ENCODE measurements at regions not wholly inside any gene's neighbourhood (a gene's known extent, or its start where the extent isn't known, plus 50 kb on each side); places are given as distances from the start of the nearest gene placed in this dataset.

DNA sequence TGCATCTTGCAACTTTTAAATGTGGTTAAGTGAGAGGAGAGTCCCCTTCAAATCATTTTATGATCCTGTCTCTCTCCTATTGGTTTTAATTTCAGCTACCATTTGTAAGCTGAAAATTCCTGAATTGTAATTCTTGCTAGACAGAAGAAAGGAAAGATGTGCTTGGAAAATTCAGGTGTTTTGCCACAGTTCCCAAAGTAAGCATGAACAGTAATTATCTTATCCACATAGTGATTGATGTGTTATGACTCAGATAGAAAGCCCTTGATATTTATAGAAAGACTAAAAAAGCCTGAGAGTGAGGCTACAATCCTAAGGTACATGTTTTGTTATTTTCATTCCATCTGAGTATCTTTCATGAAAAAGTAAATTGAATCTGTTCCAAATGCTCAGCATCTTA, 492.5 kb downstream of the MAT2B start:
- ChIA-PET CTCF (interaction anchor here (0.7 to 1.3 kb wide), 5 partner anchors 8 to 303 kb away, joined by 3 to 4 read pairs (median 3); no protein-coding TSS in a partner anchor), POLR2A (no interaction called here)

DNA sequence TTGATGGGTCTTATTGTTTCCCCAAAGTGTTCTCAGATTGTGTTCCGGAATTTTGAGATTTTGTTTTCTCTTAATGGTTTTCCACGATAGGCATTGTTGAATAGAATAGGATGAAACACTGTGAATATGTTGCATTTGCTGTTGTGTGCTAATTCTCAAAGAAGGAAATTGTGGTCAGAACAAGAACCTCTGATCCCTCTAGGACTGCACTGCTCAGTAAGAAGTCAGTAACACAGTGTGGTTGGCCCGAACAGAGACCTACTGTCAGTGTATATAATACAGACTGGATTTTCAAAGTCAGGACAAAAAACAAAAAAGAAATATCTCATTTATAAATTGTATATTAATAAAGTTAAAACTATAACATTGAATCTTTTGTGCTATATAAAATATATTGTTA, 494.8 kb downstream of the MAT2B start:
- H3K4me1 Mint-ChIP-seq (ENCODE audit: insufficient read depth, unreplicated experiment) = peaks cover 8% of the 10 kb centered on the region
- CTCF ChIA-PET = no interaction called here
- no TSS peak for BruUV-seq (replicated peaks)
- H3K4me3 Mint-ChIP-seq (ENCODE audit: unreplicated experiment) = no peak overlapping the region
- H3K9me3 Mint-ChIP-seq (ENCODE audit: unreplicated experiment) = peaks cover 7% of the 10 kb centered on the region
- H3K27ac Mint-ChIP-seq (ENCODE audit: low read depth, unreplicated experiment) = no peak overlapping the region
- H3K27me3 Mint-ChIP-seq (ENCODE audit: insufficient read depth, unreplicated experiment) = no peaks in the 10 kb centered on the region
- intact Hi-C loops (cut with micrococcal nuclease) = no loop called here
- POLR2A ChIA-PET = no interaction called here
- no peak for DNase-seq (ENCODE audit: unreplicated experiment)
- no peaks in the 10 kb centered on the region for H3K36me3 Mint-ChIP-seq (ENCODE audit: insufficient read depth, unreplicated experiment)
- TF ChIP-seq, protein P1, sequence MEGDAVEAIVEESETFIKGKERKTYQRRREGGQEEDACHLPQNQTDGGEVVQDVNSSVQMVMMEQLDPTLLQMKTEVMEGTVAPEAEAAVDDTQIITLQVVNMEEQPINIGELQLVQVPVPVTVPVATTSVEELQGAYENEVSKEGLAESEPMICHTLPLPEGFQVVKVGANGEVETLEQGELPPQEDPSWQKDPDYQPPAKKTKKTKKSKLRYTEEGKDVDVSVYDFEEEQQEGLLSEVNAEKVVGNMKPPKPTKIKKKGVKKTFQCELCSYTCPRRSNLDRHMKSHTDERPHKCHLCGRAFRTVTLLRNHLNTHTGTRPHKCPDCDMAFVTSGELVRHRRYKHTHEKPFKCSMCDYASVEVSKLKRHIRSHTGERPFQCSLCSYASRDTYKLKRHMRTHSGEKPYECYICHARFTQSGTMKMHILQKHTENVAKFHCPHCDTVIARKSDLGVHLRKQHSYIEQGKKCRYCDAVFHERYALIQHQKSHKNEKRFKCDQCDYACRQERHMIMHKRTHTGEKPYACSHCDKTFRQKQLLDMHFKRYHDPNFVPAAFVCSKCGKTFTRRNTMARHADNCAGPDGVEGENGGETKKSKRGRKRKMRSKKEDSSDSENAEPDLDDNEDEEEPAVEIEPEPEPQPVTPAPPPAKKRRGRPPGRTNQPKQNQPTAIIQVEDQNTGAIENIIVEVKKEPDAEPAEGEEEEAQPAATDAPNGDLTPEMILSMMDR (IDR thresholded peaks at IDR 0.05; ENCODE audit: unreplicated experiment) = no peak

More for the DNA sequence above, 492.5 kb downstream of the MAT2B start:
- no TSS peak for BruUV-seq (replicated peaks)
- Mint-ChIP-seq H3K9me3 (ENCODE audit: unreplicated experiment) (peaks cover 7% of the 10 kb centered on the region), H3K4me3 (ENCODE audit: unreplicated experiment) (no peak overlapping the region), H3K4me1 (ENCODE audit: insufficient read depth, unreplicated experiment) (peaks cover 8% of the 10 kb centered on the region), H3K27ac (ENCODE audit: low read depth, unreplicated experiment) (no peak overlapping the region), H3K36me3 (ENCODE audit: insufficient read depth, unreplicated experiment) (no peaks in the 10 kb centered on the region), H3K27me3 (ENCODE audit: insufficient read depth, unreplicated experiment) (no peaks in the 10 kb centered on the region)
- intact Hi-C loops (cut with micrococcal nuclease) = no loop called here
- DNase-seq (ENCODE audit: unreplicated experiment) = no peak
- TF ChIP-seq, protein P1 (IDR thresholded peaks at IDR 0.05; ENCODE audit: unreplicated experiment) = no peak

DNA sequence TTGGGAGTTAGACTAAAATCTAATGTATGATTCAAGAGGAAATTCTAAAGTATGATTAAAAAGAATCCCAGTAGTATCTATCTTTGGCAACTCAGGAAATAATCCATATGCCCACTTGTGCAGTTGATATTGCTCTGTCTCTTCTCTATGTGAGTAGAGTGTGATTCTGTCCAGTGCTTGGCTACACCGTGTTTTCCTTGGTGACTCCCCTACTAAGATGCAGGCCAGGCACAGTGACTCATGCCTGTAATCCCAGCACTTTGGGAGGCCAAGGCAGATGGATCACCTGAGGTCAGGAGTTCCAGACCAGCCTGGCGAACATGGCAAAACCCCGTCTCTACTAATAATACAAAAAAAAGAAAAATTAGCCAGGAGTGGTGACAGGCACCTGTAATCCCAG, 495.4 kb downstream of the MAT2B start:
- H3K9me3 Mint-ChIP-seq (ENCODE audit: unreplicated experiment) = peaks cover 6% of the 10 kb centered on the region
- no peaks in the 10 kb centered on the region for H3K36me3 Mint-ChIP-seq (ENCODE audit: insufficient read depth, unreplicated experiment)
- H3K4me1 Mint-ChIP-seq (ENCODE audit: insufficient read depth, unreplicated experiment) = peaks cover 8% of the 10 kb centered on the region
- POLR2A ChIA-PET = no interaction called here
- DNase-seq (ENCODE audit: unreplicated experiment) = peak; percentile 22
- no peaks in the 10 kb centered on the region for H3K27me3 Mint-ChIP-seq (ENCODE audit: insufficient read depth, unreplicated experiment)
- CTCF ChIA-PET = no interaction called here
- TF ChIP-seq, protein P1 (IDR thresholded peaks at IDR 0.05; ENCODE audit: unreplicated experiment) = no peak
- H3K27ac Mint-ChIP-seq (ENCODE audit: low read depth, unreplicated experiment) = no peak overlapping the region
- no peak overlapping the region for H3K4me3 Mint-ChIP-seq (ENCODE audit: unreplicated experiment)
- intact Hi-C loops (cut with micrococcal nuclease) = no loop called here
- BruUV-seq (replicated peaks) = no TSS peak

DNA sequence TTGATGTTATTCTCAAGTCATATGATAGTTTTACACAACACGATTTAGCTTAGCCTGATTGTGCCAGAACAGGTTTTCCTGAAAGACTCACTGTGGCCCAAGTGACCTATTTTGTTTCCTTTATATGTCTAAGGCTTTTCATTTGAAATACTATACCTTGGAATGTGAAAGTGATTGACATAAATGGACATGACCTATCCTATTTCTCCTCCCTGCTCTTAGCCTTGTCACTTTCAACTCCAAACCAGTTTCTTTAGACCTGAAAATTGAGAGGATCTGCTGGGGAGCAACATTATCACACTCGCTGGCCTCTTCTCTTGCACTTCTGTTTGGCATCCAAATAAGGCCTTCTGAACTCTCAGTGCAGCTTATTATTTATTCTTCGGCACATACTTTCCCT, 496.8 kb downstream of the MAT2B start:
- DNase-seq (ENCODE audit: unreplicated experiment) = peak; percentile 22
- CTCF ChIA-PET = interaction anchor here (0.6 to 4.4 kb wide), 7 partner anchors 10 to 1149 kb away, joined by 3 to 29 read pairs (median 3); no protein-coding TSS in a partner anchor

More for the DNA sequence above, 496.8 kb downstream of the MAT2B start:
- Mint-ChIP-seq H3K4me3 (ENCODE audit: unreplicated experiment) (no peak overlapping the region), H3K27me3 (ENCODE audit: insufficient read depth, unreplicated experiment) (no peaks in the 10 kb centered on the region), H3K9me3 (ENCODE audit: unreplicated experiment) (no peaks in the 10 kb centered on the region), H3K36me3 (ENCODE audit: insufficient read depth, unreplicated experiment) (no peaks in the 10 kb centered on the region), H3K4me1 (ENCODE audit: insufficient read depth, unreplicated experiment) (peaks cover 8% of the 10 kb centered on the region), H3K27ac (ENCODE audit: low read depth, unreplicated experiment) (peak overlapping the region; percentile 43)
- no TSS peak for BruUV-seq (replicated peaks)
- TF ChIP-seq, protein P1 (IDR thresholded peaks at IDR 0.05; ENCODE audit: unreplicated experiment) = no peak
- POLR2A ChIA-PET = interaction anchor here (0.9 to 1.1 kb wide), 3 partner anchors 20 to 438 kb away, joined by 3 read pairs; no protein-coding TSS in a partner anchor
- intact Hi-C loops (cut with micrococcal nuclease) = no loop called here

All from MCF 10A (cell line).